PC-9 (cell line): ENCODE measurements at regions not wholly inside any gene's neighbourhood (a gene's known extent, or its start where the extent isn't known, plus 50 kb on each side); places are given as distances from the start of the nearest gene placed in this dataset.

Source experiments
- BruUV-seq: library from RNA; stranded (reverse); fragments of 400-500 nt; replicated peaks from 2 replicates; lab custom pipeline; 2021; lab: Mats Ljungman, UMichigan
- CTCF ChIA-PET: fragments of 300-600 bp; sonication (Branson Sonifier 250); formaldehyde crosslinking; loops from one replicate; lab custom pipeline; 2022; ENCODE audit warnings: antibody characterized with exemption; lab: Charles Lee
- POLR2A ChIA-PET: fragments of 300-600 bp; sonication (Branson Sonifier 250); formaldehyde crosslinking; loops from one replicate; lab custom pipeline; 2022; ENCODE audit warnings: antibody characterized with exemption; ENCODE audit not compliant: unreplicated experiment; lab: Charles Lee
- DNase-seq, 2 experiments: peaks; one replicate each; pipeline versions ENCODE4 v3.0.0 to v3.0.0-alpha.2; 2015 to 2022; ENCODE audit warnings: mixed read lengths in 1 of 2
- H2AFZ ChIP-seq: fragments of 200-600 bp; sonication (generic); 2 replicates; pipeline ENCODE4 v1.8.1; 2017; ENCODE audit warnings: antibody characterized with exemption
- H3F3A ChIP-seq: fragments of 200-600 bp; sonication (generic); 2 replicates; pipeline ENCODE4 v1.8.1; 2017; ENCODE audit warnings: antibody characterized with exemption, mild to moderate bottlenecking, low read depth; ENCODE audit not compliant: insufficient read depth
- H3K27ac ChIP-seq: fragments of 200-600 bp; sonication (generic); 2 replicates; pipeline ENCODE4 v1.6.1; 2016; ENCODE audit warnings: mixed run types
- H3K27me3 ChIP-seq: fragments of 200-600 bp; sonication (generic); 2 replicates; pipeline ENCODE4 v1.6.1; 2016; ENCODE audit warnings: low read depth, mixed run types; ENCODE audit not compliant: insufficient read depth
- H3K36me3 ChIP-seq: fragments of 200-600 bp; sonication (generic); 2 replicates; pipeline ENCODE4 v1.6.1; 2016; ENCODE audit warnings: low read depth, mixed run types
- H3K4me1 ChIP-seq: fragments of 200-600 bp; sonication (generic); replicated peaks from 2 replicates; pipeline ENCODE4 v1.6.1; 2016; ENCODE audit warnings: mixed run types; ENCODE audit not compliant: insufficient read depth
- H3K4me2 ChIP-seq: fragments of 200-600 bp; sonication (generic); 2 replicates; pipeline ENCODE4 v1.6.1; 2017; ENCODE audit warnings: mixed run types
- H3K4me3 ChIP-seq: fragments of 200-600 bp; sonication (generic); 2 replicates; pipeline ENCODE4 v1.6.1; 2016; ENCODE audit warnings: mixed run types
- H3K79me2 ChIP-seq: fragments of 200-600 bp; sonication (generic); 2 replicates; pipeline ENCODE4 v1.6.1; 2017; ENCODE audit warnings: low read depth, mixed run types
- H3K9me2 ChIP-seq: fragments of 200-600 bp; sonication (generic); 2 replicates; pipeline ENCODE4 v1.8.1; 2017; ENCODE audit warnings: mild to moderate bottlenecking; ENCODE audit not compliant: insufficient read depth
- H3K9me3 ChIP-seq: fragments of 200-600 bp; sonication (generic); 2 replicates; pipeline ENCODE4 v1.8.1; 2016; ENCODE audit warnings: low read depth; ENCODE audit not compliant: insufficient read depth
- H4K20me1 ChIP-seq: fragments of 200-600 bp; sonication (generic); 2 replicates; pipeline ENCODE4 v1.8.1; 2017; ENCODE audit not compliant: insufficient read depth
- CTCF ChIP-seq: fragments of 200-600 bp; sonication (generic); conservative IDR thresholded peaks from 2 replicates; pipeline ENCODE4 v1.6.1; 2017; ENCODE audit warnings: mixed run types, antibody characterized with exemption, mild to moderate bottlenecking, moderate library complexity
- EZH2 ChIP-seq: fragments of 200-600 bp; sonication (generic); IDR thresholded peaks from 2 replicates; pipeline ENCODE4 v1.8.0; 2017; ENCODE audit warnings: antibody characterized with exemption, low read depth
- intact Hi-C: fragments of 100-400 bp; cut with micrococcal nuclease; formaldehyde crosslinking; loops from one replicate; pipeline ENCODE4 v1.10.0; 2022; ENCODE audit not compliant: unreplicated experiment

DNA sequence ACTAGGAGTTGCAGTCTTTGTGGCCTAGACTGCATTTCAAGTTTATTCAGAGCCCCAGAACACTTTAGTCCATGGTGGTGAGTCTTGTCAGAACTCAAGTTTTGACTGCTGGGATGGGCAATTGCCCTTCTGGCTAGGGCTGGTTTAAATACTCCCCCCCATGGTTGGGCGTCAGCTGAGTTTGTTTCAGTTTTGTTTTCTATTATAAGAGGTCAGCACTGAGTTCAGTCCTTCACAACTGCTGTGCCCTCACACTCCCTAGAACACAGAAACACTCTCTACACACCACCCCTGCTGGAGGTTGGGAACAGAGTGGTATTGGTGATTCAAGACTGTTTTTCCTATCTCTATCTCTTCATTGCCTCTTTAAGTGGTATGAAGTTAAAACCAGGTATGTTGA lies 217.0 kb downstream of the GUCY2F start:
- Histone ChIP-seq H3K27me3 (no peaks in the 10 kb centered on the region), H3K9me2 (no peaks in the 10 kb centered on the region), H3K4me1 (no peaks in the 10 kb centered on the region), H3K36me3 (no peaks in the 10 kb centered on the region), H3K27ac (no peak overlapping the region), H3F3A (no peaks in the 10 kb centered on the region), H3K4me2 (no peak overlapping the region), H3K79me2 (no peaks in the 10 kb centered on the region), H4K20me1 (no peaks in the 10 kb centered on the region), H3K4me3 (no peak overlapping the region), H2AFZ (no peak overlapping the region), H3K9me3 (no peaks in the 10 kb centered on the region)
- BruUV-seq, result no TSS peak
- intact Hi-C loops, result no loop called here
- no peak for DNase-seq
- ChIA-PET CTCF (no interaction called here), POLR2A (no interaction called here)
- TF ChIP-seq CTCF (no peak), EZH2 (no peak)

DNA sequence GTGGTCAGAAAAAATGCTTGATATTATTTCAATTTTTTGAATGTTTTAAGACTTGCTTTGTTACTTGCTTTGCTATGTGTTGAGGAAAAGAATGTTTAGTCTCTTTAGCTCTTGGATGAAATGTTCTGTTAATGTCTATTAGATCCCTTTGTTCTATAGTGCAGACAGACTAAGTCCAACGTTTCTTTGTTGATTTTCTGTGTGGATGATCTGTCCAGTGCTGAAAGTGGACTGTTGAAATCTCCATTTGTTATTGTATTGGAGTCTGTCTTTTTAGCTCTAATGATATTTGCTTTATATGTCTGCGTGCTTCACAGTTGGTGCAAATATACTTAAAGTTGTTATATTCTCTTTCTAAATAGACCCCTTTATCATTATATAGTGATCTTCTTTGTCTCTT lies 220.6 kb downstream of the GUCY2F start:
- H3K4me2 ChIP-seq, result no peak overlapping the region
- BruUV-seq, result no TSS peak
- H3K27me3 ChIP-seq, result no peaks in the 10 kb centered on the region
- H4K20me1 ChIP-seq, result no peaks in the 10 kb centered on the region
- DNase-seq, result no peak
- H3K9me3 ChIP-seq, result no peaks in the 10 kb centered on the region
- no peaks in the 10 kb centered on the region for H3K9me2 ChIP-seq
- H3F3A ChIP-seq, result no peaks in the 10 kb centered on the region
- H3K79me2 ChIP-seq, result no peaks in the 10 kb centered on the region
- intact Hi-C loops, result no loop called here
- POLR2A ChIA-PET, result no interaction called here
- CTCF ChIA-PET, result no interaction called here
- H3K27ac ChIP-seq, result no peak overlapping the region
- no peak overlapping the region for H3K4me3 ChIP-seq
- TF ChIP-seq CTCF (no peak), EZH2 (no peak)
- no peak overlapping the region for H2AFZ ChIP-seq
- no peaks in the 10 kb centered on the region for H3K4me1 ChIP-seq
- no peaks in the 10 kb centered on the region for H3K36me3 ChIP-seq

DNA sequence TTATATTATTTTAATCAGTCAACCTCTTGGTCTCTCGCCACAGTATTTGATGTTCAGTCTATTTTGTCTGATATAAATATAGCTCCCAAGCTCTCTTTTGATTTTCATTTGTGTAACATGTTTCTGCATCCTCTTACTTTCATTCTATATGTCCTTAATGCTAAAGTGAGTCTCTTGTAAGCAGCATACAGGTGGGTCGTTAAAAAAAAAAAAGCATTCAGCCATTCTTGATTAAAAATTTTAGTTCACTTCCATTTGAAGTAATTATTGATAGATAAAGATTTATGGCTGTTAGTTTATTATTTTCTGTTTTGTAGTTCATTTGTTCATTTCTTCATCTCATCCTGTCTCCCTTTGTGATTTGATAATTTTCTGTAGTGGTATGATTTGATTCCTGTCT lies 229.1 kb downstream of the GUCY2F start:
- BruUV-seq, result no TSS peak
- Histone ChIP-seq H4K20me1 (no peaks in the 10 kb centered on the region), H2AFZ (no peak overlapping the region), H3K79me2 (no peaks in the 10 kb centered on the region), H3K4me3 (no peak overlapping the region), H3K4me2 (no peak overlapping the region), H3K9me3 (no peaks in the 10 kb centered on the region), H3K9me2 (no peaks in the 10 kb centered on the region), H3F3A (no peaks in the 10 kb centered on the region), H3K36me3 (no peaks in the 10 kb centered on the region), H3K27me3 (no peaks in the 10 kb centered on the region), H3K4me1 (no peaks in the 10 kb centered on the region), H3K27ac (no peak overlapping the region)
- POLR2A ChIA-PET, result no interaction called here
- intact Hi-C loops, result no loop called here
- DNase-seq, result no peak
- CTCF ChIA-PET, result no interaction called here
- TF ChIP-seq EZH2 (no peak), CTCF (no peak)
